ENCODE measurements at regions not wholly inside any gene's neighbourhood (a gene's known extent, or its start where the extent isn't known, plus 50 kb on each side); places are given as distances from the start of the nearest gene placed in this dataset.

GRCh38 chr22:27164781-27165503 is 507.6 kb downstream of the MIAT start:
- TF ChIP-seq CTCF (conservative IDR thresholded peaks at IDR 0.05), result no peak
- H2BK5ac ChIP-seq (ENCODE audit: insufficient read length, low read length), result no peak overlapping the region
- H2AFZ ChIP-seq (ENCODE audit: low read length), result no peak overlapping the region
- H2BK12ac ChIP-seq (ENCODE audit: insufficient read length, low read depth, low read length), result no peak overlapping the region
- no peaks in the 10 kb centered on the region for H3K27me3 ChIP-seq (ENCODE audit: insufficient read depth, low read length)
- no peaks in the 10 kb centered on the region for H3K23me2 ChIP-seq (ENCODE audit: insufficient read length, low read depth, low read length, poor library complexity, severe bottlenecking)
- no peak overlapping the region for H3K27ac ChIP-seq (ENCODE audit: insufficient read length, low read depth, low read length)
- DNase-seq, result no peak
- H3K36me3 Mint-ChIP-seq (ENCODE audit: insufficient read depth in 1 of 3, low read depth in 3 of 3), result no peaks in the 10 kb centered on the region
- no peak overlapping the region for H3T11ph ChIP-seq (ENCODE audit: low read length)
- no peaks in the 10 kb centered on the region for H3K9me3 ChIP-seq (ENCODE audit: control insufficient read depth, low read depth, low read length)
- H2BK120ac ChIP-seq (ENCODE audit: low read depth, low read length, poor library complexity, severe bottlenecking), result no peak overlapping the region
- H3K27ac Mint-ChIP-seq, result no peak overlapping the region
- H3K4me3 Mint-ChIP-seq, result no peak overlapping the region
- no peak overlapping the region for H3K4ac ChIP-seq (ENCODE audit: low read depth, low read length)
- no peaks in the 10 kb centered on the region for H3K79me2 ChIP-seq (ENCODE audit: insufficient read depth, low read length)
- H4K91ac ChIP-seq (ENCODE audit: insufficient read length, low read depth, low read length), result no peak overlapping the region
- no peak overlapping the region for H2BK20ac ChIP-seq (ENCODE audit: low read depth, low read length, poor library complexity, severe bottlenecking)
- H3K9me3 Mint-ChIP-seq, result no peaks in the 10 kb centered on the region
- H4K5ac ChIP-seq (ENCODE audit: insufficient read length, low read depth, low read length), result no peak overlapping the region
- no peak overlapping the region for H3K56ac ChIP-seq (ENCODE audit: insufficient read length, low read depth, low read length)
- H3K9ac ChIP-seq (ENCODE audit: extremely low read depth, insufficient read length, low read length), result no peak overlapping the region
- no peak overlapping the region for H3K14ac ChIP-seq (ENCODE audit: insufficient read depth, low read length)
- no peaks in the 10 kb centered on the region for H3K79me1 ChIP-seq (ENCODE audit: insufficient read depth, low read depth, low read length, poor library complexity, severe bottlenecking)
- H3K4me2 ChIP-seq (ENCODE audit: insufficient read depth, insufficient read length, low read length), result no peak overlapping the region
- no peak overlapping the region for H2BK15ac ChIP-seq (ENCODE audit: low read depth, low read length)
- peaks cover 5 to 11% of the 10 kb centered on the region in 2 experiments; a peak in 3 of 4 replicates for H3K4me1 Mint-ChIP-seq
- no peak overlapping the region for H2AK5ac ChIP-seq (ENCODE audit: insufficient read length, low read length)
- H3K27me3 Mint-ChIP-seq (ENCODE audit: low read depth), result peaks cover 47% of the 10 kb centered on the region
- WGBS (ENCODE audit: extremely low coverage, insufficient read length, low lambda C conversion rate), result no CpG with 5 or more reads among the region's 5 CpGs
- H3K18ac ChIP-seq (ENCODE audit: insufficient read length, low read depth, low read length), result no peak overlapping the region
- H3K4me1 ChIP-seq (ENCODE audit: insufficient read depth, low read length), result 0 out of 2 replicates have a peak, but pooled peaks cover 3% of the 10 kb centered on the region
- H3K23ac ChIP-seq (ENCODE audit: insufficient read length, low read depth, low read length), result no peak overlapping the region
- H4K20me1 ChIP-seq (ENCODE audit: control insufficient read depth, insufficient read depth, insufficient read length), result no peaks in the 10 kb centered on the region
- no peak overlapping the region for H4K8ac ChIP-seq (replicated peaks; ENCODE audit: insufficient read length, low read depth, low read length)
